ENCODE measurements at regions not wholly inside any gene's neighbourhood (a gene's known extent, or its start where the extent isn't known, plus 50 kb on each side); places are given as distances from the start of the nearest gene placed in this dataset.
A peak's percentile ranks its signal among the peaks of the same experiment; 100 is the strongest.

- no peak overlapping the region for H3K14ac ChIP-seq (ENCODE audit: low read length in 2 of 2)
- no peak overlapping the region for H3K27ac ChIP-seq (ENCODE audit: low read length, poor library complexity, severe bottlenecking)
- peaks cover 14 to 71% of the 10 kb centered on the region in 2 experiments for H3K27me3 ChIP-seq (ENCODE audit: control insufficient read depth in 1 of 2, insufficient read depth in 1 of 2, low read length in 2 of 2)
- no peaks in the 10 kb centered on the region for H3K79me1 ChIP-seq (replicated peaks; ENCODE audit: low read length, poor library complexity, severe bottlenecking)
- peak overlapping the region; percentile 49 for H3K4me2 ChIP-seq (ENCODE audit: low read length, poor library complexity, severe bottlenecking)
- no peak overlapping the region for H2BK15ac ChIP-seq (ENCODE audit: low read depth, poor library complexity, severe bottlenecking)
- no peak for DNase-seq
- H3K18ac ChIP-seq (ENCODE audit: low read depth in 1 of 2, low read length in 2 of 2): no peak overlapping the region
- no peak overlapping the region for H3K23ac ChIP-seq (ENCODE audit: low read length in 2 of 2)
- no peak overlapping the region for H3K4me3 ChIP-seq (ENCODE audit: insufficient read depth in 1 of 2, low read depth in 1 of 2, low read length in 2 of 2)
- no peak overlapping the region for H2BK12ac ChIP-seq (ENCODE audit: low read length in 2 of 2)
- no peak overlapping the region for H2AK5ac ChIP-seq (ENCODE audit: low read length, severe bottlenecking)
- no peak overlapping the region for H2AFZ ChIP-seq (ENCODE audit: low read depth, low read length)
- peaks cover 14% of the 10 kb centered on the region for H3K4me1 ChIP-seq (ENCODE audit: control insufficient read depth, insufficient read depth, low read depth, low read length)
- no peak overlapping the region for H3K4ac ChIP-seq (ENCODE audit: low read depth in 1 of 2, low read length in 2 of 2)
- WGBS: 93% methylated on average over 18 of the region's 18 CpGs
- no peaks in the 10 kb centered on the region for H3K36me3 ChIP-seq (ENCODE audit: control insufficient read depth in 1 of 2, insufficient read depth in 2 of 2, low read depth in 1 of 2, low read length in 2 of 2)
- no peaks in the 10 kb centered on the region for H3K9me3 ChIP-seq (ENCODE audit: control insufficient read depth, low read length)
- no peak overlapping the region for H2BK120ac ChIP-seq (ENCODE audit: low read depth, low read length)
- no peak overlapping the region for H2BK5ac ChIP-seq (ENCODE audit: low read depth, low read length, poor library complexity, severe bottlenecking)
- H4K91ac ChIP-seq (ENCODE audit: low read length): no peak overlapping the region
- H3K9ac ChIP-seq (ENCODE audit: low read length): no peak overlapping the region
- H4K8ac ChIP-seq (ENCODE audit: low read length): no peak overlapping the region
Measured at GRCh38 chr9:89655990-89656657, 51.3 kb downstream of the GADD45G start.

GRCh38 chr9:89657295-89657694, 52.5 kb downstream of the GADD45G start:
- Histone ChIP-seq H3K36me3 (ENCODE audit: control insufficient read depth in 1 of 2, insufficient read depth in 2 of 2, low read depth in 1 of 2, low read length in 2 of 2) (no peaks in the 10 kb centered on the region), H3K9me3 (ENCODE audit: control insufficient read depth, low read length) (no peaks in the 10 kb centered on the region), H3K4me2 (ENCODE audit: low read length, poor library complexity, severe bottlenecking) (no peak overlapping the region), H2AFZ (ENCODE audit: low read depth, low read length) (no peak overlapping the region), H3K4ac (ENCODE audit: low read depth in 1 of 2, low read length in 2 of 2) (no peak overlapping the region), H3K27ac (ENCODE audit: low read length, poor library complexity, severe bottlenecking) (no peak overlapping the region), H3K18ac (ENCODE audit: low read depth in 1 of 2, low read length in 2 of 2) (no peak overlapping the region), H3K4me3 (ENCODE audit: insufficient read depth in 1 of 2, low read depth in 1 of 2, low read length in 2 of 2) (no peak overlapping the region), H3K4me1 (ENCODE audit: control insufficient read depth, insufficient read depth, low read depth, low read length) (peaks cover 24% of the 10 kb centered on the region), H2BK5ac (ENCODE audit: low read depth, low read length, poor library complexity, severe bottlenecking) (no peak overlapping the region), H4K8ac (ENCODE audit: low read length) (no peak overlapping the region), H4K91ac (ENCODE audit: low read length) (no peak overlapping the region), H3K14ac (ENCODE audit: low read length in 2 of 2) (no peak overlapping the region), H2BK12ac (ENCODE audit: low read length in 2 of 2) (no peak overlapping the region), H3K9ac (ENCODE audit: low read length) (no peak overlapping the region), H2BK120ac (ENCODE audit: low read depth, low read length) (no peak overlapping the region), H3K27me3 (ENCODE audit: control insufficient read depth in 1 of 2, insufficient read depth in 1 of 2, low read length in 2 of 2) (peaks cover 11 to 65% of the 10 kb centered on the region in 2 experiments), H2AK5ac (ENCODE audit: low read length, severe bottlenecking) (no peak overlapping the region), H3K79me1 (replicated peaks; ENCODE audit: low read length, poor library complexity, severe bottlenecking) (no peaks in the 10 kb centered on the region), H2BK15ac (ENCODE audit: low read depth, poor library complexity, severe bottlenecking) (no peak overlapping the region), H3K23ac (ENCODE audit: low read length in 2 of 2) (no peak overlapping the region)
- no peak for DNase-seq
- WGBS: 84% methylated on average over 5 of the region's 5 CpGs

- H3K9me3 ChIP-seq (ENCODE audit: control insufficient read depth, low read length): no peaks in the 10 kb centered on the region
- H4K91ac ChIP-seq (ENCODE audit: low read length): no peak overlapping the region
- H2AFZ ChIP-seq (ENCODE audit: low read depth, low read length): no peak overlapping the region
- no peak overlapping the region for H3K9ac ChIP-seq (ENCODE audit: low read length)
- no peak overlapping the region for H3K4ac ChIP-seq (ENCODE audit: low read depth in 1 of 2, low read length in 2 of 2)
- no peak overlapping the region for H3K27ac ChIP-seq (ENCODE audit: low read length, poor library complexity, severe bottlenecking)
- no peak overlapping the region for H2AK5ac ChIP-seq (ENCODE audit: low read length, severe bottlenecking)
- WGBS: 92% methylated on average over 4 of the region's 4 CpGs
- no peak overlapping the region for H2BK5ac ChIP-seq (ENCODE audit: low read depth, low read length, poor library complexity, severe bottlenecking)
- H3K14ac ChIP-seq (ENCODE audit: low read length in 2 of 2): no peak overlapping the region
- H3K23ac ChIP-seq (ENCODE audit: low read length in 2 of 2): no peak overlapping the region
- H3K4me2 ChIP-seq (ENCODE audit: low read length, poor library complexity, severe bottlenecking): no peak overlapping the region
- no peaks in the 10 kb centered on the region for H3K36me3 ChIP-seq (ENCODE audit: control insufficient read depth in 1 of 2, insufficient read depth in 2 of 2, low read depth in 1 of 2, low read length in 2 of 2)
- DNase-seq: peak; percentile 19
- H3K79me1 ChIP-seq (replicated peaks; ENCODE audit: low read length, poor library complexity, severe bottlenecking): no peaks in the 10 kb centered on the region
- peaks cover 11 to 64% of the 10 kb centered on the region in 2 experiments for H3K27me3 ChIP-seq (ENCODE audit: control insufficient read depth in 1 of 2, insufficient read depth in 1 of 2, low read length in 2 of 2)
- no peak overlapping the region for H2BK120ac ChIP-seq (ENCODE audit: low read depth, low read length)
- peaks cover 28% of the 10 kb centered on the region for H3K4me1 ChIP-seq (ENCODE audit: control insufficient read depth, insufficient read depth, low read depth, low read length)
- no peak overlapping the region for H2BK12ac ChIP-seq (ENCODE audit: low read length in 2 of 2)
- no peak overlapping the region for H3K4me3 ChIP-seq (ENCODE audit: insufficient read depth in 1 of 2, low read depth in 1 of 2, low read length in 2 of 2)
- no peak overlapping the region for H4K8ac ChIP-seq (ENCODE audit: low read length)
- no peak overlapping the region for H3K18ac ChIP-seq (ENCODE audit: low read depth in 1 of 2, low read length in 2 of 2)
- H2BK15ac ChIP-seq (ENCODE audit: low read depth, poor library complexity, severe bottlenecking): no peak overlapping the region
Measured at GRCh38 chr9:89657765-89658164, 53.0 kb downstream of the GADD45G start.

DNA sequence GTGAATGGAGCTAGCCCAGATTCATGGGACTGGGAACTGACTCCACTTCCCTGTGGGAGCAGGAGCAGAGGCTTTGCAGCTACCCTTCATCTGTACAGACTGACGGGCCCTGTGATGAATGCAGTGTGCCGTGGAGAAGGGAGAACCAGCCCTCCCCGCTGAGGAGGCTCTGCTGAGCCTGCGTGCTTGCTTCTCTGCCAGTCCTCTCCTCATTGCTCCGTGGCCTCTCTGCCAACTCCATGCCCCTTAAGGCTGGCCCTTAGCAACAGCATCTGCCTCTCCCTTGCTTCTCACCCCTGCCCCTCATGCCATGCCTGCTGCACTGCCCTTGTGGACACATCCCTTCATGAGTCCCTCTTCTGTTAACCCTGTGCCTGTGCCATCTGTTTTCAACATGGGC, 53.6 kb downstream of the GADD45G start:
- no peak overlapping the region for H3K14ac ChIP-seq (ENCODE audit: low read length in 2 of 2)

More for the DNA sequence above, 53.6 kb downstream of the GADD45G start:
- H3K4ac ChIP-seq (ENCODE audit: low read depth in 1 of 2, low read length in 2 of 2): no peak overlapping the region
- no peaks in the 10 kb centered on the region for H3K9me3 ChIP-seq (ENCODE audit: control insufficient read depth, low read length)
- H3K9ac ChIP-seq (ENCODE audit: low read length): no peak overlapping the region
- no peak overlapping the region for H2AFZ ChIP-seq (ENCODE audit: low read depth, low read length)
- H3K4me2 ChIP-seq (ENCODE audit: low read length, poor library complexity, severe bottlenecking): no peak overlapping the region
- H2BK15ac ChIP-seq (ENCODE audit: low read depth, poor library complexity, severe bottlenecking): no peak overlapping the region
- peaks cover 30% of the 10 kb centered on the region for H3K4me1 ChIP-seq (ENCODE audit: control insufficient read depth, insufficient read depth, low read depth, low read length)
- H3K18ac ChIP-seq (ENCODE audit: low read depth in 1 of 2, low read length in 2 of 2): no peak overlapping the region
- H4K91ac ChIP-seq (ENCODE audit: low read length): no peak overlapping the region
- H3K4me3 ChIP-seq (ENCODE audit: insufficient read depth in 1 of 2, low read depth in 1 of 2, low read length in 2 of 2): no peak overlapping the region
- H2AK5ac ChIP-seq (ENCODE audit: low read length, severe bottlenecking): no peak overlapping the region
- no peak overlapping the region for H3K27ac ChIP-seq (ENCODE audit: low read length, poor library complexity, severe bottlenecking)
- no peak for DNase-seq
- H2BK12ac ChIP-seq (ENCODE audit: low read length in 2 of 2): no peak overlapping the region
- no peaks in the 10 kb centered on the region for H3K36me3 ChIP-seq (ENCODE audit: control insufficient read depth in 1 of 2, insufficient read depth in 2 of 2, low read depth in 1 of 2, low read length in 2 of 2)
- H4K8ac ChIP-seq (ENCODE audit: low read length): no peak overlapping the region
- H3K23ac ChIP-seq (ENCODE audit: low read length in 2 of 2): no peak overlapping the region
- H3K79me1 ChIP-seq (replicated peaks; ENCODE audit: low read length, poor library complexity, severe bottlenecking): no peaks in the 10 kb centered on the region
- no peak overlapping the region for H2BK5ac ChIP-seq (ENCODE audit: low read depth, low read length, poor library complexity, severe bottlenecking)
- 85% methylated on average over 5 of the region's 5 CpGs for WGBS
- peaks cover 14 to 64% of the 10 kb centered on the region in 2 experiments for H3K27me3 ChIP-seq (ENCODE audit: control insufficient read depth in 1 of 2, insufficient read depth in 1 of 2, low read length in 2 of 2)
- H2BK120ac ChIP-seq (ENCODE audit: low read depth, low read length): no peak overlapping the region
